Panc1 (cell line): ENCODE measurements at regions not wholly inside any gene's neighbourhood (a gene's known extent, or its start where the extent isn't known, plus 50 kb on each side); places are given as distances from the start of the nearest gene placed in this dataset.

Source experiments
- CTCF ChIP-seq: fragments of 450-650 bp; IDR thresholded peaks from 2 replicates; pipeline ENCODE4 v1.5.1; 2017; ENCODE audit warnings: mild to moderate bottlenecking
- POLR2AphosphoS5 ChIP-seq: IDR thresholded peaks from 2 replicates; pipeline ENCODE4 v1.6.1; 2012; ENCODE audit warnings: mild to moderate bottlenecking, low read depth, low read length, moderate library complexity
- SIN3A ChIP-seq: IDR thresholded peaks from 2 replicates; pipeline ENCODE4 v1.6.1; 2012; ENCODE audit warnings: low read depth, mild to moderate bottlenecking, low read length, moderate library complexity, borderline replicate concordance; ENCODE audit not compliant: insufficient read depth
- TF ChIP-seq, protein P1 (sequence below), 2 experiments: IDR thresholded peaks; 2 replicates each; pipeline ENCODE4 v1.6.1; 2011 to 2012; ENCODE audit warnings: low read depth in 2 of 2, control low read depth in 1 of 2, low read length in 1 of 2, mild to moderate bottlenecking in 1 of 2, moderate library complexity in 1 of 2; ENCODE audit not compliant: insufficient read depth in 1 of 2

DNA sequence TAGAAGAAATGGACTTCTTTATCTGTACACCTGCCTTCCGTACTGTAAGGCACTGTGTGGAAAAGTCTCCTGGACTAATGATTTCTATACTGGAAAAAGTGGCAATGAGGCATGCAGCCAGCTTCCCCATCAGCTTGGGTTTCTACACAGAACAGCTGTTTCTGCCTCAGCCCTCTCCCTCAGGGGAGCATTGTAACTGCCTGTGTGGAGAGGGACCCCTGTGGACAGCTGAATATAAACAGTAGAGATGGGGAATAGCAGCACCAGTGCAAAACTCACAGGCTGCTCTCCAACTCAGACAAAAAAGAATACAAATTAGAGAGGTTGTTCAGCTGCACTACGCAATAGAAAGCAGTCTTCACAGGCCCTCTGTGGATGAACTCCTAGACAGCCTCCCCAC is 451.3 kb upstream of the MBL2 start:
- TF ChIP-seq CTCF (no peak), POLR2AphosphoS5 (no peak), SIN3A (no peak)
- TF ChIP-seq, protein P1, sequence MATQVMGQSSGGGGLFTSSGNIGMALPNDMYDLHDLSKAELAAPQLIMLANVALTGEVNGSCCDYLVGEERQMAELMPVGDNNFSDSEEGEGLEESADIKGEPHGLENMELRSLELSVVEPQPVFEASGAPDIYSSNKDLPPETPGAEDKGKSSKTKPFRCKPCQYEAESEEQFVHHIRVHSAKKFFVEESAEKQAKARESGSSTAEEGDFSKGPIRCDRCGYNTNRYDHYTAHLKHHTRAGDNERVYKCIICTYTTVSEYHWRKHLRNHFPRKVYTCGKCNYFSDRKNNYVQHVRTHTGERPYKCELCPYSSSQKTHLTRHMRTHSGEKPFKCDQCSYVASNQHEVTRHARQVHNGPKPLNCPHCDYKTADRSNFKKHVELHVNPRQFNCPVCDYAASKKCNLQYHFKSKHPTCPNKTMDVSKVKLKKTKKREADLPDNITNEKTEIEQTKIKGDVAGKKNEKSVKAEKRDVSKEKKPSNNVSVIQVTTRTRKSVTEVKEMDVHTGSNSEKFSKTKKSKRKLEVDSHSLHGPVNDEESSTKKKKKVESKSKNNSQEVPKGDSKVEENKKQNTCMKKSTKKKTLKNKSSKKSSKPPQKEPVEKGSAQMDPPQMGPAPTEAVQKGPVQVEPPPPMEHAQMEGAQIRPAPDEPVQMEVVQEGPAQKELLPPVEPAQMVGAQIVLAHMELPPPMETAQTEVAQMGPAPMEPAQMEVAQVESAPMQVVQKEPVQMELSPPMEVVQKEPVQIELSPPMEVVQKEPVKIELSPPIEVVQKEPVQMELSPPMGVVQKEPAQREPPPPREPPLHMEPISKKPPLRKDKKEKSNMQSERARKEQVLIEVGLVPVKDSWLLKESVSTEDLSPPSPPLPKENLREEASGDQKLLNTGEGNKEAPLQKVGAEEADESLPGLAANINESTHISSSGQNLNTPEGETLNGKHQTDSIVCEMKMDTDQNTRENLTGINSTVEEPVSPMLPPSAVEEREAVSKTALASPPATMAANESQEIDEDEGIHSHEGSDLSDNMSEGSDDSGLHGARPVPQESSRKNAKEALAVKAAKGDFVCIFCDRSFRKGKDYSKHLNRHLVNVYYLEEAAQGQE (IDR thresholded peaks at IDR 0.05; ENCODE audit: insufficient read depth in 1 of 2, low read depth in 2 of 2, low read length in 1 of 2): no peak
